Mesodermal cell (in vitro differentiated cells): ENCODE measurements at regions not wholly inside any gene's neighbourhood (a gene's known extent, or its start where the extent isn't known, plus 50 kb on each side); places are given as distances from the start of the nearest gene placed in this dataset.
A peak's percentile ranks its signal among the peaks of the same experiment; 100 is the strongest.

Source experiments
- H3K27ac ChIP-seq: 2 replicates; pipeline ENCODE4 v1.7.0; 2013; ENCODE audit warnings: mild to moderate bottlenecking, low read depth, low read length, moderate library complexity; ENCODE audit not compliant: severe bottlenecking
- H3K36me3 ChIP-seq: 2 replicates; pipeline ENCODE4 v1.7.1; 2013; ENCODE audit warnings: mild to moderate bottlenecking, low read length, moderate library complexity; ENCODE audit not compliant: control insufficient read depth, insufficient read depth
- H3K4me1 ChIP-seq: one replicate; pipeline ENCODE4 v1.7.1; 2013; ENCODE audit warnings: mild to moderate bottlenecking, low read length; ENCODE audit not compliant: insufficient read depth, control insufficient read depth, poor library complexity, severe bottlenecking
- H3K4me3 ChIP-seq: 2 replicates; pipeline ENCODE4 v1.7.0; 2013; ENCODE audit warnings: low read length, control low read depth, mild to moderate bottlenecking; ENCODE audit not compliant: insufficient read depth, poor library complexity, severe bottlenecking; ENCODE audit errors: extremely low read depth
- H3K9me3 ChIP-seq: 2 replicates; pipeline ENCODE4 v1.7.1; 2013; ENCODE audit warnings: mild to moderate bottlenecking, low read length, moderate library complexity; ENCODE audit not compliant: control insufficient read depth
- WGBS, 2 experiments: methylation state at CpG; one replicate each; pipeline ENCODE4 v1.1.5; 2013; ENCODE audit warnings: missing lambda C conversion rate in 2 of 2; ENCODE audit not compliant: insufficient coverage in 2 of 2; 5-methylcytosine and 5-hydroxymethylcytosine counted together

GRCh38 chr9:87179553-87180340 is 232.4 kb upstream of the GAS1 start:
- 82 to 90% methylated on average over 5 to 7 of the region's 7 CpGs for WGBS, 2 experiments
- Histone ChIP-seq H3K4me1 (peaks cover 10% of the 10 kb centered on the region), H3K36me3 (no peaks in the 10 kb centered on the region), H3K9me3 (peaks cover 4% of the 10 kb centered on the region), H3K27ac (peak overlapping the region; percentile 53), H3K4me3 (no peak overlapping the region)

- peaks cover 4% of the 10 kb centered on the region for H3K9me3 ChIP-seq
These were observed 233.1 kb upstream of the GAS1 start for GRCh38 chr9:87180361-87180760.

DNA sequence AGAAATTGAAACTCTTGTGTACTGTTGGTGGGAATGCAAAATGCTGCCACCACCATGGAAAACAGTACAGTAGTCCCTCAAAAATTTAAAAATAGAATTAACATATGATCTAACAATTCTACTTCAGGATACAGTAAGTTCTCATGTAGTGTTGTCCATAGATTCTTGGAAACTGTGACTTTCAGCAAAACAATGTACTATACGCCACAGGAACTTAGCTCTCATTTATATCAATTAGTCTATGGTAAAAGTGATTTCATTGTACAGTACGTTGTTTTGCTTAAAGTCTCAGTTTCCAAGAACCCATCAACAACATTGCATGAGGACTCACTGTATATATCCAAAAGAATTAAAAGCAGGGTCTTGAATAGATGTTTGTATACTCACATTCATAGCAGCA is 233.5 kb upstream of the GAS1 start:
- WGBS, 2 experiments = no CpG with 5 or more reads among the region's 2 CpGs
- H3K9me3 ChIP-seq = peaks cover 4% of the 10 kb centered on the region
- H3K4me1 ChIP-seq = peaks cover 10% of the 10 kb centered on the region

More at GRCh38 chr9:87180361-87180760, 233.1 kb upstream of the GAS1 start:
- Histone ChIP-seq H3K4me3 (no peak overlapping the region), H3K36me3 (no peaks in the 10 kb centered on the region), H3K27ac (peak overlapping the region; percentile 53), H3K4me1 (peaks cover 10% of the 10 kb centered on the region)
- WGBS, 2 experiments = 43 to 86% methylated on average over 1 to 2 of the region's 5 CpGs

DNA sequence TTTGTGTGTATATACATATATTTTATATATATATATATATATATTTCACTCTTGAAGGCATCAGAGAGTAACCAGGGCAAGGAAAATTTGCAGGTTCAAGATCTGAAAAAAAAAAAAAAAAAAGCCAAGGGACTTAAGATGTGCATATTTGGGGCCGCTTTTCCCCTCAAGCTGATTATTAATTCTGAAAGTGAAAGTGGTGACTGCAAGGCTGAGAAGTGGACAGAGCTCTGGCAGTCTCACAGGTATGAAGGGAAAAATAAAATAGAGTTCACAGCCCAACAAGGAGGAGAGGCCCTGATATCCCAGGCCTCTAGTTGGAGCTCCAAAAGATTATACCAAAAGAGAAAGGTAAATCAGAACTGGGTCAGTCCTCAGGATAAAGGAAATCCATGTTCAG is 234.4 kb upstream of the GAS1 start:
- Histone ChIP-seq H3K4me3 (no peak overlapping the region), H3K36me3 (no peaks in the 10 kb centered on the region), H3K27ac (no peak overlapping the region), H3K4me1 (peaks cover 10% of the 10 kb centered on the region), H3K9me3 (peaks cover 4% of the 10 kb centered on the region)
- WGBS, 2 experiments = no CpG with 5 or more reads among the region's 1 CpG

More for the DNA sequence above, 233.5 kb upstream of the GAS1 start:
- Histone ChIP-seq H3K36me3 (no peaks in the 10 kb centered on the region), H3K27ac (no peak overlapping the region), H3K4me3 (no peak overlapping the region)

GRCh38 chr9:87184956-87185642 is 237.8 kb upstream of the GAS1 start:
- H3K27ac ChIP-seq = no peak overlapping the region
- no peaks in the 10 kb centered on the region for H3K36me3 ChIP-seq
- H3K4me3 ChIP-seq = no peak overlapping the region

DNA sequence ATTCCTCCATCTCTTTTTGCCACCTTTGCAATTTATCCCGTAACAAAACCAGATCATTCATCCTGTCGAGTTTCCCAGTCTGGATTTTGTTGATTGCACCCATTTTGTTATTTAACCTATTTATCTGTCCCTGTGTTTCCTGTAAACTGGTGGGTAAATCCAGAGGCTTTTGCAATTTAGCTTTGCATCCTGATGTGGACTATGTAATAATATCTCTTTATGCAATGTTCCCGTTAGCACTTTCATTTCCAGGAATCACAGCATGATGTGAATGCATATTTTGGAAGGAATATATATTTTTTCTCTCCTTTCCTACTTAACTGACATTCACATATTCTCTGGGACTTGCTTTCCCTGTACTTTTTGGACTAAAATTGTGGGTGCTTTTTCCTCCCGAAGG is 240.3 kb upstream of the GAS1 start:
- no peak overlapping the region for H3K4me3 ChIP-seq
- H3K4me1 ChIP-seq = no peaks in the 10 kb centered on the region
- no peaks in the 10 kb centered on the region for H3K36me3 ChIP-seq
- no peak overlapping the region for H3K27ac ChIP-seq
- H3K9me3 ChIP-seq = peaks cover 4% of the 10 kb centered on the region
- 100% methylated on average over 1 of the region's 4 CpGs; no CpG with 5 or more reads in 1 of the 2 experiments for WGBS, 2 experiments

More at GRCh38 chr9:87184956-87185642, 237.8 kb upstream of the GAS1 start:
- Histone ChIP-seq H3K4me1 (peaks cover 2% of the 10 kb centered on the region), H3K9me3 (peaks cover 4% of the 10 kb centered on the region)
- WGBS, 2 experiments = 43 to 73% methylated on average over 1 to 3 of the region's 6 CpGs

DNA sequence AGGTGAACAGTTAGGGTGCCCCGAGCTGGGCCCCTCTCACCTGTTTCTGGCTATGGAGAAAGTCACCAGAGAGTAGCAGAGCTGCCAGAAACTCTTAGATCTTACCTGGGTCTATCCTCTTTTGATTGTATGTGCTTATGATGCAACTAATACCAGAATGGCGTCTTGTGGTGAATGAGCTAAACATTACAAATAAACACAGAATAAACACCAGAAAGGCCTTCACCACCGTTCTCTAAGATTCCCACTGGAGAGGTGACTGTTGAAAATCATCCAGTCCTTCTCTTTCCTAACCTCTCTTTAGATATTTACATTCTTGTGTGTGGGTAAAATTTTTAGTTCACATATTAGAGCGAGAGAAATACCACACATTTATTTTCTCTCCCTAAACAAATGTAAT is 241.7 kb upstream of the GAS1 start:
- 89 to 100% methylated on average over 1 of the region's 4 CpGs for WGBS, 2 experiments
- no peaks in the 10 kb centered on the region for H3K9me3 ChIP-seq
- no peaks in the 10 kb centered on the region for H3K36me3 ChIP-seq
- H3K4me1 ChIP-seq = no peaks in the 10 kb centered on the region
- H3K27ac ChIP-seq = no peak overlapping the region
- H3K4me3 ChIP-seq = no peak overlapping the region

DNA sequence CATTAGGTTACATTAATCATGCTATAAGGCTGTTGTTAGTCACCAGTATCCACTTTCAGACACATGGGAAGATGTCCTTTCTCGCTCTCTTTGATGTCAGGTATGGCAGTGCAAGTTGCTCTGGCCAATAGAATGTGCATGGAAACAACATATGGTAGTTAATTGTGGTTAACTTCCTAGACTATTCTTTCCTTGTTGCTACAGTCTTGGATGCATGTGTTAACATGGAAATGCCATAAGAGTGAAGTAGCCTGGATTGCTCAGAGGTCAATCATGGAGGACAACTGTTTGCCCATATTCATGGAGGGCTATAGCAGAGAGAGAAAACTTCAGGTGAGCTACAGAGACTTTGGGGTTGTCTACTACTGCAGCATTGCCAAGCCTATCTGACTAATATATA is 245.8 kb upstream of the GAS1 start:
- WGBS, 2 experiments = no CpG with 5 or more reads among the region's 1 CpG
- Histone ChIP-seq H3K36me3 (no peaks in the 10 kb centered on the region), H3K4me3 (no peak overlapping the region), H3K4me1 (peaks cover 8% of the 10 kb centered on the region), H3K9me3 (no peaks in the 10 kb centered on the region), H3K27ac (no peak overlapping the region)

- Histone ChIP-seq H3K4me3 (no peak overlapping the region), H3K4me1 (peaks cover 8% of the 10 kb centered on the region), H3K27ac (peak overlapping the region; percentile 70), H3K36me3 (no peaks in the 10 kb centered on the region), H3K9me3 (no peaks in the 10 kb centered on the region)
- WGBS, 2 experiments = 70 to 80% methylated on average over 6 of the region's 9 CpGs
These were observed 246.9 kb upstream of the GAS1 start for GRCh38 chr9:87193925-87194868.

GRCh38 chr9:87195306-87195705 is 248.0 kb upstream of the GAS1 start:
- no peaks in the 10 kb centered on the region for H3K9me3 ChIP-seq
- no peaks in the 10 kb centered on the region for H3K36me3 ChIP-seq
- H3K4me1 ChIP-seq = peaks cover 8% of the 10 kb centered on the region
- H3K27ac ChIP-seq = no peak overlapping the region
- H3K4me3 ChIP-seq = no peak overlapping the region
